GM12878 (cell line): ENCODE measurements at regions not wholly inside any gene's neighbourhood (a gene's known extent, or its start where the extent isn't known, plus 50 kb on each side); places are given as distances from the start of the nearest gene placed in this dataset.

Source experiments
- ATAC-seq: fragments of 200-7000 bp; cut with Tn5 transposase; 3 replicates; pipeline ENCODE4 v1.9.1; 2020; ENCODE audit warnings: mild to moderate bottlenecking, moderate library complexity
- BruUV-seq: library from RNA; stranded (reverse); fragments of 400-500 nt; replicated peaks from 2 replicates; lab custom pipeline; 2021; lab: Mats Ljungman, UMichigan
- CTCF ChIA-PET: fragments of 300-600 bp; sonication (Branson Sonifier 250); formaldehyde crosslinking; extraction: SDS; loops from one replicate; lab custom pipeline; 2021; ENCODE audit warnings: inconsistent platforms; lab: Yijun Ruan, JAX
- POLR2A ChIA-PET: fragments of 350-600 bp; formaldehyde crosslinking; extraction: SDS; loops from one replicate; lab custom pipeline; 2021; ENCODE audit warnings: inconsistent platforms; lab: Charles Lee
- RAD21 ChIA-PET: fragments of 300-600 bp; sonication (Branson Sonifier 250); formaldehyde crosslinking; loops from one replicate; lab custom pipeline; 2023; ENCODE audit warnings: antibody characterized with exemption; ENCODE audit not compliant: unreplicated experiment; lab: Charles Lee
- SMC1A ChIA-PET: fragments of 300-600 bp; sonication (Branson Sonifier 250); formaldehyde crosslinking; loops from one replicate; lab custom pipeline; 2023; ENCODE audit not compliant: unreplicated experiment, uncharacterized antibody; lab: Charles Lee
- DNase-seq: peaks from one replicate; pipeline ENCODE4 v3.0.0-alpha.2; 2011; ENCODE audit warnings: low read depth, low spot score
- FAIRE-seq: peaks from 3 replicates; lab custom pipeline; 2011; peaks lifted over from hg19 to GRCh38; lab: Jason Lieb, UNC
- H2AFZ ChIP-seq: 2 replicates; pipeline ENCODE4 v1.6.0; 2011; ENCODE audit warnings: low read depth, low read length, control low read depth; ENCODE audit not compliant: control insufficient read depth
- H3K27ac ChIP-seq: 2 replicates; pipeline ENCODE4 v1.5.1; 2011; ENCODE audit warnings: control low read depth; ENCODE audit not compliant: control insufficient read depth, insufficient read depth
- H3K27me3 ChIP-seq, 2 experiments: replicated peaks in 1 of 2; 2 replicates each; pipeline versions ENCODE4 v1.6.0 to v1.6.1; 2011; ENCODE audit warnings: low read length in 1 of 2; ENCODE audit not compliant: control insufficient read depth in 2 of 2, insufficient read depth in 2 of 2
- H3K36me3 ChIP-seq, 2 experiments: 2 replicates each; pipeline ENCODE4 v1.5.1; 2011; ENCODE audit warnings: low read length in 1 of 2; ENCODE audit not compliant: control insufficient read depth in 2 of 2, insufficient read depth in 2 of 2
- H3K4me1 ChIP-seq: 2 replicates; pipeline ENCODE4 v1.6.1; 2011; ENCODE audit warnings: mild to moderate bottlenecking, low read length, moderate library complexity, mixed read lengths; ENCODE audit not compliant: control insufficient read depth, insufficient read depth
- H3K4me2 ChIP-seq: 2 replicates; pipeline ENCODE4 v1.6.0; 2011; ENCODE audit warnings: control low read depth; ENCODE audit not compliant: control insufficient read depth, insufficient read depth
- H3K4me3 ChIP-seq: fragments of 200-600 bp; sonication (generic); 2 replicates; pipeline ENCODE4 v1.5.1; 2016
- H3K79me2 ChIP-seq: 2 replicates; pipeline ENCODE4 v1.6.0; 2011; ENCODE audit warnings: low read length; ENCODE audit not compliant: control insufficient read depth, insufficient read depth
- H3K9ac ChIP-seq: 2 replicates; pipeline ENCODE4 v1.8.0; 2011; ENCODE audit warnings: low read length, control low read depth, mixed read lengths; ENCODE audit not compliant: control insufficient read depth, insufficient read depth
- H3K9me3 ChIP-seq: replicated peaks from 3 replicates; pipeline ENCODE4 v1.5.1; 2011; ENCODE audit warnings: mild to moderate bottlenecking, low read length; ENCODE audit not compliant: control insufficient read depth, insufficient read depth
- H4K20me1 ChIP-seq: 2 replicates; pipeline ENCODE4 v1.6.0; 2011; ENCODE audit not compliant: control insufficient read depth, insufficient read depth
- EGR1 ChIP-seq, 2 experiments: IDR thresholded peaks; 1 replicate in 1 of 2; 2 replicates in 1 of 2; pipeline ENCODE4 v1.6.1; 2011 to 2012; ENCODE audit warnings: low read depth in 2 of 2, low read length in 2 of 2, borderline replicate concordance in 1 of 2, mild to moderate bottlenecking in 1 of 2, moderate library complexity in 1 of 2
- IKZF1 ChIP-seq: fragments of 450-650 bp; conservative IDR thresholded peaks from 2 replicates; pipeline ENCODE4 v1.6.1; 2017; ENCODE audit warnings: antibody characterized with exemption, mild to moderate bottlenecking
- PAX5 ChIP-seq: IDR thresholded peaks from 2 replicates; pipeline ENCODE4 v1.6.1; 2011; ENCODE audit warnings: low read depth, low read length, borderline replicate concordance
- PKNOX1 ChIP-seq: fragments of 450-650 bp; IDR thresholded peaks from 2 replicates; pipeline ENCODE4 v1.6.1; 2016; ENCODE audit warnings: mild to moderate bottlenecking
- RAD21 ChIP-seq: IDR thresholded peaks from 2 replicates; pipeline ENCODE4 v1.6.1; 2011; ENCODE audit warnings: mild to moderate bottlenecking, low read depth, low read length, moderate library complexity; ENCODE audit not compliant: insufficient read depth
- RCOR1 ChIP-seq: conservative IDR thresholded peaks from 2 replicates; pipeline ENCODE4 v1.6.1; 2012; ENCODE audit warnings: low read depth, low read length, improper control_type of control experiment
- ZNF384 ChIP-seq: IDR thresholded peaks from 2 replicates; pipeline ENCODE4 v1.6.1; 2012; ENCODE audit warnings: low read depth, mild to moderate bottlenecking, low read length, improper control_type of control experiment, borderline replicate concordance
- WGBS: methylation state at CpG from one replicate; pipeline ENCODE4 v1.1.6; 2016; ENCODE audit warnings: low lambda C conversion rate; ENCODE audit not compliant: insufficient replicate concordance, insufficient coverage; ENCODE audit errors: missing lambda C conversion rate; 5-methylcytosine and 5-hydroxymethylcytosine counted together
- in situ Hi-C: fragments of 300-500 bp; cut with MboI; formaldehyde crosslinking; loops from 9 replicates; pipeline ENCODE4 v1.14.3; 2018; ENCODE audit warnings: mixed read lengths
- intact Hi-C: fragments of 100-400 bp; cut with micrococcal nuclease; formaldehyde crosslinking; loops from one replicate; pipeline ENCODE4 v1.14.2; 2022; ENCODE audit not compliant: unreplicated experiment
- TF ChIP-seq, protein P1 (sequence below): fragments of 450-650 bp; IDR thresholded peaks from 2 replicates; pipeline ENCODE4 v1.6.1; 2017; ENCODE audit warnings: mild to moderate bottlenecking, moderate library complexity

DNA sequence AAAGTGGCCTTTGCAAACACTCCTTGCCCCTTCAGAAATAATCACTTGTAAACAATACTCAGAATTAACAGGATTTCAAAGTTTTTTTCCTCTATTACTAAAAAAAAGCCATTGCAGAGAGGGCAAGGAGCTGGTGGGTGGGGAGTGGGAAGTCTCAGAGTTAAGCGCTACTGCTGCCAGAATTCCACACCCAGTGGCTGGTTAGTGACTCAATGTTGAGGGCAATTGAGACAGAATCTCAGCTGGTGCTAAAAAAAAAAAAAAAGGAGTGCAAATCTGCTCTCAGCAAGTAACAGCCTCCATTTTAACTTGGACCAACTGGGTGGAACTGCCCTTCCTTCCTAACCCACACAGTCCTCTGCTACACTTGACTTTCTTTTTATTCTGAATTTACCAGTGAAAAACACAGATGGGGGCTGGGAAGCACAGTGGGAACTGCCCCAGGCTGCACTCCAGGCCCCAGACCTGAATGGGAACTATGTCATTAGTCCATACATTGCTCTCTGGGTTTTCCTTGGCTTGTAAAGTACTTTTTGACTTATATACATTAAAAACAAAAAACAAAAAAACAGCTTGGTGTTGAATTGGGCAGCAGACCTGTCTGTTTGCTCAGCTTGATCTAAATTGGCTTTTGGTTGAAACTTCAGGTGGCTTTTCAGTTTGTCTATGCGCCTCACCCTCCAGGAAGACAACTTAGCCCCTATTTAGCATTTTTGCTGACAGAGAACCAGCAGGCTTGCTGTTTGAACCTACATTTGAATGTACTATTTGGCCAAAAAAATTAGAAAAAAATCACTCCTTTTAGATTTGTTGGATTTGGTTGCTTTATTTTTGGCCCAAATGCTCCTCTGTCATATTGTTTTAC, 357.8 kb upstream of the TBL1XR1 start:
- Histone ChIP-seq H3K36me3 (no peaks in the 10 kb centered on the region), H3K9ac (no peak overlapping the region), H3K4me2 (no peak overlapping the region), H2AFZ (no peak overlapping the region), H3K27me3 (no peaks in the 10 kb centered on the region), H3K27ac (no peak overlapping the region), H3K4me1 (no peaks in the 10 kb centered on the region), H4K20me1 (no peaks in the 10 kb centered on the region), H3K4me3 (no peak overlapping the region), H3K9me3 (no peaks in the 10 kb centered on the region), H3K79me2 (no peaks in the 10 kb centered on the region)
- DNase-seq (no peak), ATAC-seq (no peak), FAIRE-seq (no peak)
- WGBS = 69% methylated on average over 2 of the region's 2 CpGs
- BruUV-seq = no TSS peak
- TF ChIP-seq IKZF1 = no peak
- TF ChIP-seq ZNF384 = no peak
- no peak for TF ChIP-seq RCOR1
- no peak for TF ChIP-seq RAD21
- SMC1A ChIA-PET = interaction anchor here (0.6 kb wide), 1 partner anchor 127 kb away, joined by 3 read pairs; no protein-coding TSS in a partner anchor
- in situ Hi-C loops (no loop called here), intact Hi-C loops (no loop called here)
- POLR2A ChIA-PET = no interaction called here
- CTCF ChIA-PET = no interaction called here
- RAD21 ChIA-PET = no interaction called here

- ChIA-PET CTCF (interaction anchor here (0.6 kb wide), 1 partner anchor 16 kb away, joined by 3 read pairs; no protein-coding TSS in a partner anchor), SMC1A (no interaction called here), RAD21 (no interaction called here), POLR2A (no interaction called here)
- 88% methylated on average over 3 of the region's 3 CpGs for WGBS
- Histone ChIP-seq H3K27me3 (no peaks in the 10 kb centered on the region), H2AFZ (no peak overlapping the region), H3K79me2 (no peaks in the 10 kb centered on the region), H3K4me1 (no peaks in the 10 kb centered on the region), H3K9ac (no peak overlapping the region), H3K27ac (no peak overlapping the region), H3K4me2 (no peak overlapping the region), H3K9me3 (no peaks in the 10 kb centered on the region), H4K20me1 (no peaks in the 10 kb centered on the region), H3K36me3 (no peaks in the 10 kb centered on the region), H3K4me3 (no peak overlapping the region)
- intact Hi-C loops (no loop called here), in situ Hi-C loops (no loop called here)
- no peak for DNase-seq
- ATAC-seq = no peak
- FAIRE-seq = no peak
- no TSS peak for BruUV-seq
- TF ChIP-seq, protein P1, sequence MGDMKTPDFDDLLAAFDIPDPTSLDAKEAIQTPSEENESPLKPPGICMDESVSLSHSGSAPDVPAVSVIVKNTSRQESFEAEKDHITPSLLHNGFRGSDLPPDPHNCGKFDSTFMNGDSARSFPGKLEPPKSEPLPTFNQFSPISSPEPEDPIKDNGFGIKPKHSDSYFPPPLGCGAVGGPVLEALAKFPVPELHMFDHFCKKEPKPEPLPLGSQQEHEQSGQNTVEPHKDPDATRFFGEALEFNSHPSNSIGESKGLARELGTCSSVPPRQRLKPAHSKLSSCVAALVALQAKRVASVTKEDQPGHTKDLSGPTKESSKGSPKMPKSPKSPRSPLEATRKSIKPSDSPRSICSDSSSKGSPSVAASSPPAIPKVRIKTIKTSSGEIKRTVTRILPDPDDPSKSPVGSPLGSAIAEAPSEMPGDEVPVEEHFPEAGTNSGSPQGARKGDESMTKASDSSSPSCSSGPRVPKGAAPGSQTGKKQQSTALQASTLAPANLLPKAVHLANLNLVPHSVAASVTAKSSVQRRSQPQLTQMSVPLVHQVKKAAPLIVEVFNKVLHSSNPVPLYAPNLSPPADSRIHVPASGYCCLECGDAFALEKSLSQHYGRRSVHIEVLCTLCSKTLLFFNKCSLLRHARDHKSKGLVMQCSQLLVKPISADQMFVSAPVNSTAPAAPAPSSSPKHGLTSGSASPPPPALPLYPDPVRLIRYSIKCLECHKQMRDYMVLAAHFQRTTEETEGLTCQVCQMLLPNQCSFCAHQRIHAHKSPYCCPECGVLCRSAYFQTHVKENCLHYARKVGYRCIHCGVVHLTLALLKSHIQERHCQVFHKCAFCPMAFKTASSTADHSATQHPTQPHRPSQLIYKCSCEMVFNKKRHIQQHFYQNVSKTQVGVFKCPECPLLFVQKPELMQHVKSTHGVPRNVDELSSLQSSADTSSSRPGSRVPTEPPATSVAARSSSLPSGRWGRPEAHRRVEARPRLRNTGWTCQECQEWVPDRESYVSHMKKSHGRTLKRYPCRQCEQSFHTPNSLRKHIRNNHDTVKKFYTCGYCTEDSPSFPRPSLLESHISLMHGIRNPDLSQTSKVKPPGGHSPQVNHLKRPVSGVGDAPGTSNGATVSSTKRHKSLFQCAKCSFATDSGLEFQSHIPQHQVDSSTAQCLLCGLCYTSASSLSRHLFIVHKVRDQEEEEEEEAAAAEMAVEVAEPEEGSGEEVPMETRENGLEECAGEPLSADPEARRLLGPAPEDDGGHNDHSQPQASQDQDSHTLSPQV = no peak
- TF ChIP-seq PKNOX1 (no peak), EGR1 (IDR thresholded peaks at IDR 0.05; ENCODE audit: borderline replicate concordance in 1 of 2, low read depth in 2 of 2, low read length in 2 of 2) (no peak), PAX5 (no peak)
Observed at GRCh38 chr3:177557548-177557947, 360.3 kb upstream of the TBL1XR1 start.
